HEK293 (cell line): ENCODE measurements at regions not wholly inside any gene's neighbourhood (a gene's known extent, or its start where the extent isn't known, plus 50 kb on each side); places are given as distances from the start of the nearest gene placed in this dataset.

Experiments
- CTCF ChIA-PET: fragments of 350-600 bp; formaldehyde crosslinking; extraction: SDS; loops from one replicate; lab custom pipeline; 2021; ENCODE audit warnings: antibody characterized with exemption; lab: Yijun Ruan, JAX
- POLR2A ChIA-PET: fragments of 300-600 bp; formaldehyde crosslinking; extraction: SDS; loops from one replicate; lab custom pipeline; 2020; ENCODE audit warnings: antibody characterized with exemption, inconsistent platforms; lab: Yijun Ruan, JAX
- H3K27ac ChIP-seq: fragments of 200-500 bp; sonication (Bioruptor generic); 2 replicates; pipeline ENCODE4 v1.5.1; 2014; ENCODE audit warnings: low read depth, low read length, control low read depth, inconsistent platforms; ENCODE audit errors: extremely low read depth
- H3K36me3 ChIP-seq, 2 experiments: fragments of 200-500 bp in 1 of 2; sonication (Bioruptor generic) in 1 of 2; 1 replicate in 1 of 2; 2 replicates in 1 of 2; pipeline ENCODE4 v1.5.1; 2014 to 2017; ENCODE audit warnings: inconsistent platforms in 2 of 2, low read length in 2 of 2; ENCODE audit not compliant: control insufficient read depth in 2 of 2, insufficient read depth in 1 of 2
- H3K4me1 ChIP-seq: fragments of 200-500 bp; sonication (Bioruptor generic); 2 replicates; pipeline ENCODE4 v1.5.1; 2014; ENCODE audit warnings: mild to moderate bottlenecking, low read length, inconsistent platforms; ENCODE audit not compliant: control insufficient read depth, insufficient read depth
- H3K4me3 ChIP-seq: 2 replicates; pipeline ENCODE4 v1.5.1; 2011; ENCODE audit warnings: low read depth, mild to moderate bottlenecking, control low read depth, low read length, moderate library complexity
- H3K9me3 ChIP-seq: fragments of 200-500 bp; sonication (Bioruptor generic); 2 replicates; pipeline ENCODE4 v1.5.1; 2014; ENCODE audit warnings: low read depth, low read length, inconsistent platforms; ENCODE audit not compliant: control insufficient read depth, insufficient read depth
- BCL11A ChIP-seq: fragments of 450-650 bp; formaldehyde crosslinking; IDR thresholded peaks from 2 replicates; pipeline ENCODE4 v1.5.1; 2016; ENCODE audit warnings: low read depth, missing biosample characterization, missing genetic modification characterization
- KLF8 ChIP-seq: fragments of 450-650 bp; formaldehyde crosslinking; IDR thresholded peaks from 2 replicates; pipeline ENCODE4 v1.5.1; 2016; ENCODE audit warnings: missing biosample characterization, missing genetic modification characterization
- MYNN ChIP-seq: fragments of 450-650 bp; formaldehyde crosslinking; IDR thresholded peaks from 2 replicates; pipeline ENCODE4 v1.5.1; 2016; ENCODE audit warnings: missing biosample characterization, missing genetic modification characterization, borderline replicate concordance
- MZF1 ChIP-seq: fragments of 450-650 bp; formaldehyde crosslinking; IDR thresholded peaks from 2 replicates; pipeline ENCODE4 v1.5.1; 2017; ENCODE audit warnings: missing biosample characterization, missing genetic modification characterization, borderline replicate concordance
- RBAK ChIP-seq: fragments of 450-650 bp; formaldehyde crosslinking; IDR thresholded peaks from 2 replicates; pipeline ENCODE4 v1.5.1; 2016; ENCODE audit warnings: missing biosample characterization, missing genetic modification characterization
- ZBTB1 ChIP-seq: fragments of 450-650 bp; formaldehyde crosslinking; IDR thresholded peaks from 2 replicates; pipeline ENCODE4 v1.5.1; 2016; ENCODE audit warnings: missing biosample characterization, missing genetic modification characterization
- ZBTB21 ChIP-seq: fragments of 450-650 bp; formaldehyde crosslinking; IDR thresholded peaks from 2 replicates; pipeline ENCODE4 v1.5.1; 2017; ENCODE audit warnings: missing biosample characterization, missing genetic modification characterization
- ZEB2 ChIP-seq: fragments of 450-650 bp; formaldehyde crosslinking; IDR thresholded peaks from 2 replicates; pipeline ENCODE4 v1.5.1; 2016; ENCODE audit warnings: missing biosample characterization, missing genetic modification characterization
- ZNF121 ChIP-seq: fragments of 450-650 bp; formaldehyde crosslinking; IDR thresholded peaks from 2 replicates; pipeline ENCODE4 v1.5.1; 2016; ENCODE audit warnings: missing biosample characterization, missing genetic modification characterization
- ZNF132 ChIP-seq: fragments of 450-650 bp; formaldehyde crosslinking; IDR thresholded peaks from 2 replicates; pipeline ENCODE4 v1.5.1; 2017; ENCODE audit warnings: missing biosample characterization, missing genetic modification characterization, borderline replicate concordance
- ZNF16 ChIP-seq: fragments of 450-650 bp; formaldehyde crosslinking; IDR thresholded peaks from 2 replicates; pipeline ENCODE4 v1.5.1; 2016; ENCODE audit warnings: low read depth, missing biosample characterization, missing genetic modification characterization
- ZNF174 ChIP-seq: fragments of 450-650 bp; formaldehyde crosslinking; IDR thresholded peaks from 2 replicates; pipeline ENCODE4 v1.5.0; 2017; ENCODE audit warnings: missing biosample characterization, mild to moderate bottlenecking, missing genetic modification characterization
- ZNF221 ChIP-seq: fragments of 450-650 bp; formaldehyde crosslinking; IDR thresholded peaks from 2 replicates; pipeline ENCODE4 v1.5.1; 2017; ENCODE audit warnings: missing biosample characterization, missing genetic modification characterization, borderline replicate concordance
- ZNF311 ChIP-seq: fragments of 450-650 bp; formaldehyde crosslinking; IDR thresholded peaks from 2 replicates; pipeline ENCODE4 v1.5.1; 2017; ENCODE audit warnings: missing biosample characterization, missing genetic modification characterization, borderline replicate concordance
- ZNF335 ChIP-seq: fragments of 450-650 bp; formaldehyde crosslinking; conservative IDR thresholded peaks from 2 replicates; pipeline ENCODE4 v1.5.1; 2016; ENCODE audit warnings: missing biosample characterization, missing genetic modification characterization
- ZNF366 ChIP-seq: fragments of 450-650 bp; formaldehyde crosslinking; conservative IDR thresholded peaks from 2 replicates; pipeline ENCODE4 v1.5.1; 2016; ENCODE audit warnings: missing biosample characterization, missing genetic modification characterization
- ZNF548 ChIP-seq: fragments of 450-650 bp; formaldehyde crosslinking; IDR thresholded peaks from 2 replicates; pipeline ENCODE4 v1.5.1; 2016; ENCODE audit warnings: missing biosample characterization, missing genetic modification characterization
- ZNF555 ChIP-seq: fragments of 450-650 bp; formaldehyde crosslinking; conservative IDR thresholded peaks from 2 replicates; pipeline ENCODE4 v1.5.1; 2017; ENCODE audit warnings: missing biosample characterization, mild to moderate bottlenecking, missing genetic modification characterization, inconsistent platforms
- ZNF561 ChIP-seq: fragments of 450-650 bp; IDR thresholded peaks from 2 replicates; pipeline ENCODE4 v1.5.1; 2018; ENCODE audit warnings: missing biosample characterization, missing genetic modification characterization, borderline replicate concordance
- ZNF571 ChIP-seq: fragments of 450-650 bp; formaldehyde crosslinking; IDR thresholded peaks from 2 replicates; pipeline ENCODE4 v1.5.0; 2017; ENCODE audit warnings: missing biosample characterization, missing genetic modification characterization
- ZNF585B ChIP-seq: fragments of 450-650 bp; formaldehyde crosslinking; IDR thresholded peaks from 2 replicates; pipeline ENCODE4 v1.5.1; 2016; ENCODE audit warnings: missing biosample characterization, missing genetic modification characterization
- ZNF776 ChIP-seq: fragments of 450-650 bp; formaldehyde crosslinking; IDR thresholded peaks from 2 replicates; pipeline ENCODE4 v1.5.0; 2017; ENCODE audit warnings: missing biosample characterization, missing genetic modification characterization, borderline replicate concordance
- ZNF777 ChIP-seq: fragments of 450-650 bp; formaldehyde crosslinking; IDR thresholded peaks from 2 replicates; pipeline ENCODE4 v1.5.1; 2017; ENCODE audit warnings: missing biosample characterization, missing genetic modification characterization, borderline replicate concordance
- ZNF837 ChIP-seq: fragments of 450-650 bp; formaldehyde crosslinking; IDR thresholded peaks from 2 replicates; pipeline ENCODE4 v1.5.1; 2016; ENCODE audit warnings: missing biosample characterization, missing genetic modification characterization
- TF ChIP-seq, protein P1 (sequence below): fragments of 450-650 bp; formaldehyde crosslinking; IDR thresholded peaks from 2 replicates; pipeline ENCODE4 v1.5.1; 2016; ENCODE audit warnings: missing biosample characterization, missing genetic modification characterization, borderline replicate concordance
- TF ChIP-seq, protein P2 (sequence below): fragments of 450-650 bp; formaldehyde crosslinking; IDR thresholded peaks from 2 replicates; pipeline ENCODE4 v1.5.1; 2016; ENCODE audit warnings: missing biosample characterization, missing genetic modification characterization
- TF ChIP-seq, protein P3 (sequence below): fragments of 450-650 bp; formaldehyde crosslinking; IDR thresholded peaks from 2 replicates; pipeline ENCODE4 v1.5.1; 2016; ENCODE audit warnings: missing biosample characterization, missing genetic modification characterization, borderline replicate concordance
- TF ChIP-seq, protein P4 (sequence below): fragments of 450-650 bp; formaldehyde crosslinking; IDR thresholded peaks from 2 replicates; pipeline ENCODE4 v1.5.1; 2016; ENCODE audit warnings: missing biosample characterization, missing genetic modification characterization

DNA sequence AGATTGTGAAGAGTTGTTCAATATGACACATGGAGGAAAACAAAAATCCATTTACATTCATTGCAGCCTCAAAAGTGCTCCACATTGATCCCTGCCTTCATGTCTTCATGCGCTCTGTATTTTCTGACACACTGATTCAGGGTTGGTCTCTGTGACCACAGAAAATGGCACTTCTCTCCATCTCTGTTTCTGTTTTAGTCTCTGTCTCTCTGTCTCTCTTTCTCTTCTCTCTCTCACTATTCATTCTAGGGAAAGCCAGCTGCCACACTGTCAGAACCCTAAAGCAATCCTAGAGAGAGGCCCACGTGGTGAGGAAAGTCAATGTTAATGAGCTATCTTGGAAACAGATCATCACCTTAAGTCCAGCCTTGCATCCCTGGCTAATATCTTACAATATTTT is 2238.4 kb downstream of the PCDH7 start:
- H3K4me3 ChIP-seq, result no peak overlapping the region
- no peak for TF ChIP-seq ZEB2
- TF ChIP-seq, protein P1, sequence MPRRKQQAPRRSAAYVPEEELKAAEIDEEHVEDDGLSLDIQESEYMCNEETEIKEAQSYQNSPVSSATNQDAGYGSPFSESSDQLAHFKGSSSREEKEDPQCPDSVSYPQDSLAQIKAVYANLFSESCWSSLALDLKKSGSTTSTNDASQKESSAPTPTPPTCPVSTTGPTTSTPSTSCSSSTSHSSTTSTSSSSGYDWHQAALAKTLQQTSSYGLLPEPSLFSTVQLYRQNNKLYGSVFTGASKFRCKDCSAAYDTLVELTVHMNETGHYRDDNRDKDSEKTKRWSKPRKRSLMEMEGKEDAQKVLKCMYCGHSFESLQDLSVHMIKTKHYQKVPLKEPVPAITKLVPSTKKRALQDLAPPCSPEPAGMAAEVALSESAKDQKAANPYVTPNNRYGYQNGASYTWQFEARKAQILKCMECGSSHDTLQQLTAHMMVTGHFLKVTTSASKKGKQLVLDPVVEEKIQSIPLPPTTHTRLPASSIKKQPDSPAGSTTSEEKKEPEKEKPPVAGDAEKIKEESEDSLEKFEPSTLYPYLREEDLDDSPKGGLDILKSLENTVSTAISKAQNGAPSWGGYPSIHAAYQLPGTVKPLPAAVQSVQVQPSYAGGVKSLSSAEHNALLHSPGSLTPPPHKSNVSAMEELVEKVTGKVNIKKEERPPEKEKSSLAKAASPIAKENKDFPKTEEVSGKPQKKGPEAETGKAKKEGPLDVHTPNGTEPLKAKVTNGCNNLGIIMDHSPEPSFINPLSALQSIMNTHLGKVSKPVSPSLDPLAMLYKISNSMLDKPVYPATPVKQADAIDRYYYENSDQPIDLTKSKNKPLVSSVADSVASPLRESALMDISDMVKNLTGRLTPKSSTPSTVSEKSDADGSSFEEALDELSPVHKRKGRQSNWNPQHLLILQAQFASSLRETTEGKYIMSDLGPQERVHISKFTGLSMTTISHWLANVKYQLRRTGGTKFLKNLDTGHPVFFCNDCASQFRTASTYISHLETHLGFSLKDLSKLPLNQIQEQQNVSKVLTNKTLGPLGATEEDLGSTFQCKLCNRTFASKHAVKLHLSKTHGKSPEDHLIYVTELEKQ (tag by site-specific recombination), result no peak
- no peak for TF ChIP-seq ZNF221
- no peak for TF ChIP-seq RBAK (tag by site-specific recombination)
- TF ChIP-seq, protein P2, sequence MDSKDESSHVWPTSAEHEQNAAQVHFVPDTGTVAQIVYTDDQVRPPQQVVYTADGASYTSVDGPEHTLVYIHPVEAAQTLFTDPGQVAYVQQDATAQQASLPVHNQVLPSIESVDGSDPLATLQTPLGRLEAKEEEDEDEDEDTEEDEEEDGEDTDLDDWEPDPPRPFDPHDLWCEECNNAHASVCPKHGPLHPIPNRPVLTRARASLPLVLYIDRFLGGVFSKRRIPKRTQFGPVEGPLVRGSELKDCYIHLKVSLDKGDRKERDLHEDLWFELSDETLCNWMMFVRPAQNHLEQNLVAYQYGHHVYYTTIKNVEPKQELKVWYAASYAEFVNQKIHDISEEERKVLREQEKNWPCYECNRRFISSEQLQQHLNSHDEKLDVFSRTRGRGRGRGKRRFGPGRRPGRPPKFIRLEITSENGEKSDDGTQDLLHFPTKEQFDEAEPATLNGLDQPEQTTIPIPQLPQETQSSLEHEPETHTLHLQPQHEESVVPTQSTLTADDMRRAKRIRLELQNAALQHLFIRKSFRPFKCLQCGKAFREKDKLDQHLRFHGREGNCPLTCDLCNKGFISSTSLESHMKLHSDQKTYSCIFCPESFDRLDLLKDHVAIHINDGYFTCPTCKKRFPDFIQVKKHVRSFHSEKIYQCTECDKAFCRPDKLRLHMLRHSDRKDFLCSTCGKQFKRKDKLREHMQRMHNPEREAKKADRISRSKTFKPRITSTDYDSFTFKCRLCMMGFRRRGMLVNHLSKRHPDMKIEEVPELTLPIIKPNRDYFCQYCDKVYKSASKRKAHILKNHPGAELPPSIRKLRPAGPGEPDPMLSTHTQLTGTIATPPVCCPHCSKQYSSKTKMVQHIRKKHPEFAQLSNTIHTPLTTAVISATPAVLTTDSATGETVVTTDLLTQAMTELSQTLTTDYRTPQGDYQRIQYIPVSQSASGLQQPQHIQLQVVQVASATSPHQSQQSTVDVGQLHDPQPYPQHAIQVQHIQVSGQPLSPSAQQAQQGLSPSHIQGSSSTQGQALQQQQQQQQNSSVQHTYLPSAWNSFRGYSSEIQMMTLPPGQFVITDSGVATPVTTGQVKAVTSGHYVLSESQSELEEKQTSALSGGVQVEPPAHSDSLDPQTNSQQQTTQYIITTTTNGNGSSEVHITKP (tag by site-specific recombination), result no peak
- no peak for TF ChIP-seq ZNF571 (tag by site-specific recombination)
- no peak for TF ChIP-seq ZNF366 (tag by site-specific recombination)
- no peak for TF ChIP-seq ZBTB1 (tag by site-specific recombination)
- TF ChIP-seq ZNF555 (tag by site-specific recombination), result no peak
- no peak for TF ChIP-seq ZNF311 (tag by site-specific recombination)
- no peak for TF ChIP-seq KLF8
- TF ChIP-seq ZNF121 (tag by site-specific recombination), result no peak
- TF ChIP-seq ZNF776, result no peak
- TF ChIP-seq ZNF548, result no peak
- no peak for TF ChIP-seq ZNF132 (tag by site-specific recombination)
- TF ChIP-seq, protein P3, sequence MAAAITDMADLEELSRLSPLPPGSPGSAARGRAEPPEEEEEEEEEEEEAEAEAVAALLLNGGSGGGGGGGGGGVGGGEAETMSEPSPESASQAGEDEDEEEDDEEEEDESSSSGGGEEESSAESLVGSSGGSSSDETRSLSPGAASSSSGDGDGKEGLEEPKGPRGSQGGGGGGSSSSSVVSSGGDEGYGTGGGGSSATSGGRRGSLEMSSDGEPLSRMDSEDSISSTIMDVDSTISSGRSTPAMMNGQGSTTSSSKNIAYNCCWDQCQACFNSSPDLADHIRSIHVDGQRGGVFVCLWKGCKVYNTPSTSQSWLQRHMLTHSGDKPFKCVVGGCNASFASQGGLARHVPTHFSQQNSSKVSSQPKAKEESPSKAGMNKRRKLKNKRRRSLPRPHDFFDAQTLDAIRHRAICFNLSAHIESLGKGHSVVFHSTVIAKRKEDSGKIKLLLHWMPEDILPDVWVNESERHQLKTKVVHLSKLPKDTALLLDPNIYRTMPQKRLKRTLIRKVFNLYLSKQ (tag by site-specific recombination), result no peak
- TF ChIP-seq ZNF174 (tag by site-specific recombination), result no peak
- no peak for TF ChIP-seq ZNF561 (tag by site-specific recombination)
- no peak for TF ChIP-seq MZF1 (tag by site-specific recombination)
- TF ChIP-seq, all 188 proteins: peak for 0
- Histone ChIP-seq H3K9me3 (no peaks in the 10 kb centered on the region), H3K27ac (no peak overlapping the region), H3K4me1 (no peaks in the 10 kb centered on the region), H3K36me3 (no peaks in the 10 kb centered on the region)
- ChIA-PET POLR2A (no interaction called here), CTCF (no interaction called here)

DNA sequence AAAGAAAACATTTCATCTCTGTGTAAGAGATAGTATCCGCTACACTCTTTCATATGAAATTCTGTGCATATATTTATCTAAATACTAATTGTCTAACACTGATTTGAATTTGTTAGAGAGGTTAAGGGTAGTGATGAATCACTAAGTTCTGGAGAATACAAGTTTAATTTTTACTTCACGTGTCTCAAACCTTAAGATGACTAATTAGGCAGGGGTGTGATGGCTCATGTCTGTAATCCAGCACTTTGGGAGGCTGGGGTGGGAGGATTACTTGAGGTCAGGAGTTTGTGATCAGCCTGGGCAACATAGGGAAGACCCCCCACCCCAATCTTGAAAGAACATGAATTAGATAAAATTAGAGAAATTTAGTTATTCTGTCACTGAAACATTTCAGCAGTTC is 2241.9 kb downstream of the PCDH7 start:
- Histone ChIP-seq H3K36me3 (no peaks in the 10 kb centered on the region), H3K27ac (no peak overlapping the region), H3K9me3 (no peaks in the 10 kb centered on the region), H3K4me3 (no peak overlapping the region), H3K4me1 (no peaks in the 10 kb centered on the region)
- CTCF ChIA-PET, result no interaction called here
- POLR2A ChIA-PET, result no interaction called here
- TF ChIP-seq ZNF585B (tag by site-specific recombination) (no peak), ZNF335 (tag by site-specific recombination) (no peak), BCL11A (tag by site-specific recombination) (no peak), ZNF777 (tag by site-specific recombination) (no peak), ZNF837 (tag by site-specific recombination) (no peak), ZBTB21 (tag by site-specific recombination) (no peak), MYNN (tag by site-specific recombination) (no peak), ZNF16 (tag by site-specific recombination) (no peak)
- TF ChIP-seq, protein P4, sequence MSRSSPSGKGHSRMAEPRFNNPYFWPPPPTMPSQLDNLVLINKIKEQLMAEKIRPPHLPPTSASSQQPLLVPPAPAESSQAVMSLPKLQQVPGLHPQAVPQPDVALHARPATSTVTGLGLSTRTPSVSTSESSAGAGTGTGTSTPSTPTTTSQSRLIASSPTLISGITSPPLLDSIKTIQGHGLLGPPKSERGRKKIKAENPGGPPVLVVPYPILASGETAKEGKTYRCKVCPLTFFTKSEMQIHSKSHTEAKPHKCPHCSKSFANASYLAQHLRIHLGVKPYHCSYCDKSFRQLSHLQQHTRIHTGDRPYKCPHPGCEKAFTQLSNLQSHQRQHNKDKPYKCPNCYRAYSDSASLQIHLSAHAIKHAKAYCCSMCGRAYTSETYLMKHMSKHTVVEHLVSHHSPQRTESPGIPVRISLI (tag by site-specific recombination), result no peak
